SH-SY5Y (cell line): ENCODE measurements at regions not wholly inside any gene's neighbourhood (a gene's known extent, or its start where the extent isn't known, plus 50 kb on each side); places are given as distances from the start of the nearest gene placed in this dataset.

Experiments used
- GATA2 ChIP-seq: IDR thresholded peaks from 2 replicates; pipeline ENCODE4 v1.6.1; 2011; ENCODE audit warnings: mild to moderate bottlenecking, low read depth, low read length
- GATA3 ChIP-seq: IDR thresholded peaks from 2 replicates; pipeline ENCODE4 v1.6.1; 2011; ENCODE audit warnings: low read depth, mild to moderate bottlenecking, low read length, moderate library complexity

DNA sequence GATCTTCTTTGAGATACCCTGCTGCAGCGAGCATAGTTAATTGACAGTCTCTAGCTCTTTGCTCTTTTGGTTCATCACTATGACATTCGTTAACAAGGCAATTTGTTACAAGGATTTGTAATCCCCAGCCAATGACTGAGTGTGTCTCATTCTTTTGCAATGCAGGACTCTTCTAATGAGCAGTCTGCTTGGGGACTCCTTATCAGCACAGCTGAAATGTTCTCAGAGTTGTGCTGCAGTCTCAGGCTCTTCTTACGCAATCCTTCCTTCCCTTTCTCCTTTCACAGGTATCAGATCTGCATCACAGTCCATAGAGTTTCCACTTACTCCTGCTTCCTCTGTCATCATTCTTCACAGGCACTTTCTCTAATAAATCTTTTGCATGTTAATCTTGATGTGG, 161.2 kb upstream of the OGFRL1 start:
- TF ChIP-seq GATA3 (no peak), GATA2 (no peak)

DNA sequence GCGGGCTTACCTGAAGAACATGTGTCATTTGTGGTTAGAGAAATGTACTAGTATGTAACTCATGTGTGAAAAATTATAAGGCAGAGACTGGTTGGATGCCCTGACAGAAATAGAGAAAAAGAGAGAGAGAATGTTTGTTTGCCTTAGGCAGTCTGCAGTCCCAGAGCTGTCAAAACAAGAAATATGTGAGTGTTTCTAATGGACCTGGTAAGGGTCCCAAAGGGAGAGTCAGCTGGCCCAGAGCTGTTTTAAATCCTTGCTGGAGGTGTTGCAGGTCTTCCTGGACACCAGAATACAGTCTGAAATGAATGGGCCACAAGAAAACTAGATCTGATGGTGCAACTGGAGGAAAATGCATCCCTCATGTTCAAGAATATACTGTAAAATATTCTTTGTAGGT, 158.3 kb upstream of the OGFRL1 start:
- no peak for TF ChIP-seq GATA3
- TF ChIP-seq GATA2: no peak

DNA sequence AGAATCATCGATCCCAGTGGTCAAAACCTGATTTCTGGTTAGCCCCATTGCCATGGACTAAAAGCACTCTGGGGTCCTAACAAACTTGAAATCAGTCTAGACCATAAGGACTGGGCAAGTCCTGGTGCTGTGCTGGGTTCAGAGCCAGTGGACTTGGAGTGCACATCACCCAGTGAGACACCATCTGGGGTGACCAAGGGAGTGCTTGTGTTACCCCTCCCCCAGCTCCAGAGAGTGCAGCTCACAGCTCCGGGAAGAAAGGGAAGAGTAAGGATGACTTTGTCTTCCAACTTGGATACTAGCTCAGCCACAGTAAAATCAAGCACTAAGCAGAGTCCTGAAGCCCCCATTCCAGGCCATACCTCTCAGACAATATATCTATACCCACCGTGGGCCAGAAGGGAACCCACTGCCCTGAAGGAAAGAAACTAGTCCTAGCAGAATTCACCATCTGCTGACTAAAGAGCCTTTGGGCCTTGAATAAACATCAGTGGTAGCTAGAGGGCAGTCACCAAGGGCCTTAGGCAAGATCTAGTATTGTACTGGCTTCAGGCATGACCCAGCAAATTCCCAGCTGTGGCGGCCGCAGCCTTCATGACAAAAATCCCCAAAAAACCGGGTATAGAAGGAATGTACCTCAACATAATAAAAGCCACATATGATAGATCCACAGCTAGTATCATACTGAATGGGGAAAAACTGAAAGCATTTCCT, 153.5 kb upstream of the OGFRL1 start:
- TF ChIP-seq GATA3 (no peak), GATA2 (no peak)

DNA sequence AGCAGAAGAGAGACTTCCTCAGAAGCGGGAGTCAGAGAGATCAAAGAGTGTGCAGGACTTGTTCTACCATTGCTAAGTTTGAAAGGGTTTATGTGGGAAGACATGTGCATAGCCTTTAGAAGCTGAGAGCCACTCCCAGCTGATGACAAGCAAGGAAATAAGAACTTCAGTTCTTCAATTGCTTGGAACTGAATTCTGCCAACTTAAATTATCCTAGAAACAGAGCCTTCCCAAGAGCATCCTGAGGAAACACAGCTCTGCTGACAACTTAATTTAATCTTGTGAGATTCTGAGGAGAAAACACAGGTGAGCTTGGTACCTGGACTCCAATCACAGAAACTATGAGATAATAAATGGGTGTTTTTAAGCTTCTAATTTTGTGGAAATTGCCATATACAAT, 150.6 kb upstream of the OGFRL1 start:
- no peak for TF ChIP-seq GATA3
- no peak for TF ChIP-seq GATA2

DNA sequence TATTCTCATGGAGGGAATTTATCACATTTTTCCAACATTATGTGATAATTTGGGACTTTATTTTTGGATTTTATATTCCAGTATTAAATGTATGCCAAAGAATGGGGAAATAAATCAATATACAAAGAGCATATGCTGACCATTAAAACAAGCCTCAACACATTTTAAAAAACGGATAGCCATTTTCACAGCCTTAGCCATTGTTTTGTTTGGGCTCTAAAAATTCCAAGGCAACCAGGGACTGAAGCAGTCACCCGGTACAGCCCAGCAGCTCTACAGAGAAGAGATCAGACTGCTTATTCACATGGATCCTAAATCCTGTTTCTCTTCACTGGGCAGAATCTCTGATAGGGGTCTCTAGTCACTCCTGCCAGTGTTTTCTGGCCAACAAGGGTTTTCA, 150.2 kb upstream of the OGFRL1 start:
- TF ChIP-seq GATA2: no peak
- no peak for TF ChIP-seq GATA3

- TF ChIP-seq GATA3 (no peak), GATA2 (no peak)
Measured at GRCh38 chr6:71139249-71139648, 149.4 kb upstream of the OGFRL1 start.

DNA sequence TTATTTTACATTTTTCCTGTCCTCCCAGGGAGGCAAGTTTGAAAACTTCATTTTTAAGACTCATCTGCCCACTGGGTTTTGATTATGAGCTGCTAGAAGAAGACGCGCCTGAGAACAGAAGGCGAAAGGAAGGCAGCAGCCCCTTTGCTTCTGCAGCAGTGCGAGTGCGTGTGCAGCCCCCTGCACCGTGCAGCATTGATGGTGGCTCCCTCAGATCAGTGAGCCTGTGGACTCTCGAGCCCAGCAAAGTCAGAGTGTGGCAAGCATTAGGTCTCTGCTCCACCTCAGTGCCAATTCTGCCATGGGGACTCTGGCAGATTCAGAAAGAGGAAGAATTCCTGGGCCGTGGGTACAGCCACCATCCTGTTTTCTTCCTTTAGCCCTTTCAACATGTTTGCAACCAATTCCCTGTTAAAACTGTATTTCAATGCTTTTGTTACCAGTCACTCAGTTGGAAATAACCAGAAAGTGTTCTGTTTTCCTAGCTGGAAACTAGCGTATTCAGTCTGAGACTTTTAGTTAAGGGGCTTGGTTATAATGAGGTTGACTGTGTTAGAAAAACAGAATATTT, 134.8 kb upstream of the OGFRL1 start:
- no peak for TF ChIP-seq GATA2
- TF ChIP-seq GATA3: no peak

GRCh38 chr6:71157345-71157744, 131.3 kb upstream of the OGFRL1 start:
- TF ChIP-seq GATA2 (no peak), GATA3 (no peak)

GRCh38 chr6:71164890-71165289, 123.7 kb upstream of the OGFRL1 start:
- TF ChIP-seq GATA3 (no peak), GATA2 (no peak)

DNA sequence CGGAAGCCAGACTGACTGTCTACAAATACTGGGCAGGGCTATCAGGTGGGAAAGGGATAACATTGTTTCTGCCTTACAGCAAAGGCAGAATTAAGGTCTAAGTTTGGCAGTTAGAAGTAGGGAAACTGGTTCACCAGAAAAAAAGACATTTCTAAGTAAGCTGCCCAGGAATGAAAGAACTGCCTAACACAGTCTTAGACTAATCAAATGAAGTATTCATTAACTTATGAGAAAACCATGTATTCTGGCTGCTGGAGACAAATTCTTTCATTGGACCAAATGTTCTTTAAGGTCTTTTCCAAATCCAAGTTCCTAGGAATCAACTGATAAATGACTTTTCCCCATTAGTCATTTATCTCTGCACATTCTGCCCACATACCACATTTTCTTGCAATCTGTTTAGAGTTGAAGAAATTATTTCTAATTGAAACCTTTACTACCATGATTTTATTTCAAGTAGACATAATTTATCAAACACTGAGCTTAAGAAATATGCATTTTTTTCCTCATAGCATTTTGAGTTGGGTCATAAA, 120.3 kb upstream of the OGFRL1 start:
- TF ChIP-seq GATA3: no peak
- no peak for TF ChIP-seq GATA2

DNA sequence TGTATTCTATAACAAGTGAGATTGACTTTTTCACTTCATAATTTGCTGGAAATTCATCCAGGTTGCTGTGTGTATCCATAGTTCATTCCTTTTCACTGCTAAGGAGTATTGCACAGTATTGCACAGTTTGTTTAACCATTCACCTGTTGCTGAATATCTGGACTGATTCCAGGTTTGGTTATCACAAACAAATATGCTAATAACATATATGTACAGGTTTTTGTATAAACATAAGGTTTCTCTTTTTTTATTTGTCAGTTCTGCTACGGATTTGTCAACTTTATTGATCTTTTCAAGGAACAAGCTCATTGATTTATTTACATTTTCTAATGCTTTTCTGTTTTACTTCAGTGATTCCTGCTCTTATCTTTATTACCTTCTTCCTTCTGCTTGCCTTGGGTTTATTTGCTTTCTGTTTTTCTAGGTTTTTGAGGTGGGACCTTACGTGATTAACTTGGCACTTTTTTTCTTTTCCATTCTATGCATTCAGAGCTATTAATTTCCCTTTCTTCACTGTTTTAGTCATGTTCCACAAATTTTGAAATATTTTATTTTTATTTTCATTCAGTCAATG, 117.0 kb upstream of the OGFRL1 start:
- TF ChIP-seq GATA3 (no peak), GATA2 (no peak)

DNA sequence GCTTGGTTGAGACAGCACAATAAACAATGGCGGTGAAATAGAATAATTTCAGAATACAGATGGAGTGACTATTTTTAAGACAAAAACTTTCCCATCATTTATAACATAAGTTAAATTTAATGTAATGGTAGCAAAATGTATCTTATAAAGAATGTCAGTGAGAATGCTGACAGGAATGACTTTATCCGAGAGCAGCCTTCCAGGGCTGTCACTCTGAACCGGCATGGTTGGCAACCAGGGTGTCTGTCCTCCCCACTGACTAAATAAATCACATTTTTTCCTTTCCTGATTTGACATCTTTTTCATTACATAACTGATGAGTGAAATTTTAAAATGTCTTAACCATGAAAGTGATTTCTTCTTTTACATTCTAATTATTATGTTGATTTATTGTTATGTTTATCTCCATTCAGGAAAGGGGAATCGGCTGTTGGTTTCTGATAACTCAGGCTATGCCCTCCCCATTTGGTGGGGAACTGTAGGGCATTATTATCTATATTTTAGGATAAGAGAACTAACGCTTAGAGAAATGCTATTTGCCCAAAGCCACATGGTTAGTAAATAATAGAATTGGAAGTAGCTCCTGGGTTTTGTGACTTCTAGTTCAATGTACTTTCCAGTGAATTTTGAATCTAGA, 109.2 kb upstream of the OGFRL1 start:
- TF ChIP-seq GATA2 (no peak), GATA3 (no peak)

DNA sequence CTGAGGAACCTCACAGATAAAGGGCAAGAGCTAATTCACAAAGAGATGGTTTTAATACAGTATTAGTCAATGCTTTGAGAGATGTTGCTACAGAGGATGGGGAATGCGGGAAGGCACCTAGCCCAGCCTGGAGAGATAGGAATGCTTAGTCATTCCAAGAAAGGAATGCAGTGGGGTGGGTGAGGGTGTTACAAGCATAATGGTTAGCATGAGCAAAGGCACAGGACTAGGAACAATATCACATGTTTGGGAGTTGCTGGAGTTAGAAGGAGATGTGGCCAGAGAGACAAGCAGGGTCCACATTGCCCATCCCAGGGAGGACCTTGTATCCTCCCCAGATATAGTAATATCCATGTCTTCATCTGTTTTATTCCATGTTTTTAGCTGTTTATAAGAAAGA, 107.0 kb upstream of the OGFRL1 start:
- no peak for TF ChIP-seq GATA3
- no peak for TF ChIP-seq GATA2

GRCh38 chr6:71187141-71187540, 101.5 kb upstream of the OGFRL1 start:
- TF ChIP-seq GATA3 (no peak), GATA2 (no peak)
